ENCODE measurements at regions not wholly inside any gene's neighbourhood (a gene's known extent, or its start where the extent isn't known, plus 50 kb on each side); places are given as distances from the start of the nearest gene placed in this dataset.

GRCh38 chr21:27536319-27536718 lies 569.4 kb upstream of the ADAMTS5 start:
- Mint-ChIP-seq H3K27me3 (no peaks in the 10 kb centered on the region), H3K9me3 (ENCODE audit: insufficient read depth) (no peaks in the 10 kb centered on the region), H3K4me3 (no peak overlapping the region), H3K27ac (no peak overlapping the region), H3K4me1 (no peaks in the 10 kb centered on the region)
- no peak overlapping the region for H3K27ac ChIP-seq (ENCODE audit: low read length in 2 of 2)
- ChIA-PET POLR2A (no interaction called here), CTCF (no interaction called here)
- no peak overlapping the region for H3K4me3 ChIP-seq (ENCODE audit: control extremely low read depth in 1 of 5, extremely low read depth in 1 of 5, insufficient read depth in 1 of 5, low read depth in 2 of 5, low read length in 4 of 5)
- no peaks in the 10 kb centered on the region for H3K27me3 ChIP-seq (replicated peaks in 1 of 4; ENCODE audit: control extremely low read depth in 1 of 4, control insufficient read depth in 3 of 4, insufficient read depth in 4 of 4, low read length in 3 of 4)
- H3K4me2 ChIP-seq (replicated peaks; ENCODE audit: low read depth, low read length, poor library complexity, severe bottlenecking): no peak overlapping the region
- no peak for DNase-seq
- no peaks in the 10 kb centered on the region for H3K79me2 ChIP-seq (ENCODE audit: control insufficient read depth, insufficient read depth, low read length)
- intact Hi-C loops (cut with micrococcal nuclease): no loop called here
- no peak for ATAC-seq (ENCODE audit: low read depth)
- TF ChIP-seq CTCF (IDR thresholded peaks at IDR 0.05) (no peak), EZH2 (IDR thresholded peaks at IDR 0.05; ENCODE audit: borderline replicate concordance, insufficient read depth, low read depth, low read length, poor library complexity, severe bottlenecking) (no peak)
- no peaks in the 10 kb centered on the region for H3K4me1 ChIP-seq (ENCODE audit: control insufficient read depth in 2 of 2, insufficient read depth in 2 of 2, low read length in 2 of 2)
- peaks cover 0 to 1% (median 0%) of the 10 kb centered on the region in 3 donors for H3K9me3 ChIP-seq (ENCODE audit: control extremely low read depth in 1 of 3, control insufficient read depth in 2 of 3, insufficient read depth in 1 of 3, low read length in 2 of 3)
- WGBS (ENCODE audit: insufficient coverage): no CpG with 5 or more reads among the region's 3 CpGs
- no peaks in the 10 kb centered on the region for H3K36me3 ChIP-seq (replicated peaks in 1 of 2; ENCODE audit: control extremely low read depth in 1 of 2, control insufficient read depth in 1 of 2, extremely low read depth in 1 of 2, insufficient read depth in 2 of 2, low read length in 1 of 2)
- no peak overlapping the region for H2AFZ ChIP-seq (ENCODE audit: insufficient read depth, low read depth, low read length, poor library complexity, severe bottlenecking)
- H3K9ac ChIP-seq (ENCODE audit: low read length): no peak overlapping the region
- H4K20me1 ChIP-seq (ENCODE audit: control insufficient read depth, insufficient read depth, low read length, poor library complexity, severe bottlenecking): no peaks in the 10 kb centered on the region

- intact Hi-C loops (cut with micrococcal nuclease): no loop called here
Observed at GRCh38 chr21:27535188-27535587, 568.3 kb upstream of the ADAMTS5 start.

More at GRCh38 chr21:27535188-27535587, 568.3 kb upstream of the ADAMTS5 start:
- H3K36me3 ChIP-seq (replicated peaks in 1 of 2; ENCODE audit: control extremely low read depth in 1 of 2, control insufficient read depth in 1 of 2, extremely low read depth in 1 of 2, insufficient read depth in 2 of 2, low read length in 1 of 2): no peaks in the 10 kb centered on the region
- H4K20me1 ChIP-seq (ENCODE audit: control insufficient read depth, insufficient read depth, low read length, poor library complexity, severe bottlenecking): no peaks in the 10 kb centered on the region
- H3K4me3 ChIP-seq (ENCODE audit: control extremely low read depth in 1 of 5, extremely low read depth in 1 of 5, insufficient read depth in 1 of 5, low read depth in 2 of 5, low read length in 4 of 5): no peak overlapping the region
- H3K27ac Mint-ChIP-seq: no peak overlapping the region
- no peaks in the 10 kb centered on the region for H3K4me1 ChIP-seq (ENCODE audit: control insufficient read depth in 2 of 2, insufficient read depth in 2 of 2, low read length in 2 of 2)
- H3K27me3 ChIP-seq (replicated peaks in 1 of 4; ENCODE audit: control extremely low read depth in 1 of 4, control insufficient read depth in 3 of 4, insufficient read depth in 4 of 4, low read length in 3 of 4): no peaks in the 10 kb centered on the region
- no peak overlapping the region for H3K4me2 ChIP-seq (replicated peaks; ENCODE audit: low read depth, low read length, poor library complexity, severe bottlenecking)
- ChIA-PET CTCF (no interaction called here), POLR2A (no interaction called here)
- no peaks in the 10 kb centered on the region for H3K79me2 ChIP-seq (ENCODE audit: control insufficient read depth, insufficient read depth, low read length)
- no peak overlapping the region for H3K27ac ChIP-seq (ENCODE audit: low read length in 2 of 2)
- 100% methylated on average over 4 of the region's 4 CpGs for WGBS (ENCODE audit: insufficient coverage)
- H3K9me3 ChIP-seq (ENCODE audit: control extremely low read depth in 1 of 3, control insufficient read depth in 2 of 3, insufficient read depth in 1 of 3, low read length in 2 of 3): no peaks in the 10 kb centered on the region
- no peak overlapping the region for H2AFZ ChIP-seq (ENCODE audit: insufficient read depth, low read depth, low read length, poor library complexity, severe bottlenecking)
- H3K27me3 Mint-ChIP-seq: no peaks in the 10 kb centered on the region
- DNase-seq (no peak), ATAC-seq (ENCODE audit: low read depth) (no peak)
- no peak overlapping the region for H3K4me3 Mint-ChIP-seq
- H3K9me3 Mint-ChIP-seq (ENCODE audit: insufficient read depth): no peaks in the 10 kb centered on the region
- no peak overlapping the region for H3K9ac ChIP-seq (ENCODE audit: low read length)
- TF ChIP-seq EZH2 (IDR thresholded peaks at IDR 0.05; ENCODE audit: borderline replicate concordance, insufficient read depth, low read depth, low read length, poor library complexity, severe bottlenecking): no peak
- no peak for TF ChIP-seq CTCF (IDR thresholded peaks at IDR 0.05)
- H3K4me1 Mint-ChIP-seq: no peaks in the 10 kb centered on the region
